PC-3 (cell line): ENCODE measurements at regions not wholly inside any gene's neighbourhood (a gene's known extent, or its start where the extent isn't known, plus 50 kb on each side); places are given as distances from the start of the nearest gene placed in this dataset.

Experiments
- CTCF ChIP-seq: fragments of 300-600 bp; sonication (generic); conservative IDR thresholded peaks from 2 replicates; pipeline ENCODE4 v1.5.1; 2017; ENCODE audit warnings: antibody characterized with exemption, low read depth, mild to moderate bottlenecking, low read length
- EZH2 ChIP-seq: fragments of 300-600 bp; sonication (generic); IDR thresholded peaks from one replicate; pipeline ENCODE4 v1.6.1; 2017; ENCODE audit warnings: antibody characterized with exemption, mild to moderate bottlenecking, low read length; ENCODE audit not compliant: unreplicated experiment
- EZH2phosphoT487 ChIP-seq: fragments of 300-600 bp; sonication (generic); IDR thresholded peaks from 2 replicates; pipeline ENCODE4 v1.6.1; 2018; ENCODE audit warnings: mild to moderate bottlenecking, antibody characterized with exemption, low read length, borderline replicate concordance

GRCh38 chr2:42844366-42844765, 52.0 kb upstream of the HAAO start:
- TF ChIP-seq EZH2 (no peak), CTCF (no peak), EZH2phosphoT487 (no peak)
